CD4-positive, alpha-beta memory T cell (primary cell): ENCODE measurements at regions not wholly inside any gene's neighbourhood (a gene's known extent, or its start where the extent isn't known, plus 50 kb on each side); places are given as distances from the start of the nearest gene placed in this dataset.

Source experiments
- CTCF ChIA-PET: fragments of 350-600 bp; sonication (Branson Sonifier 250); formaldehyde crosslinking; loops from one replicate; lab custom pipeline; 2021; ENCODE audit warnings: inconsistent platforms; ENCODE audit not compliant: partially characterized antibody; lab: Charles Lee
- POLR2A ChIA-PET: fragments of 350-600 bp; sonication (Branson Sonifier 250); formaldehyde crosslinking; loops from one replicate; lab custom pipeline; 2021; ENCODE audit not compliant: partially characterized antibody; lab: Charles Lee
- DNase-seq, 5 donors: peaks; one replicate each; pipeline versions ENCODE4 v3.0.0 to v3.0.0-alpha.2; 2020 to 2022; ENCODE audit warnings: mixed read lengths in 1 of 5
- H3K27ac ChIP-seq: one replicate; pipeline ENCODE4 v1.7.0; 2013; ENCODE audit warnings: low read depth, low read length
- H3K27me3 ChIP-seq: 2 replicates; pipeline ENCODE4 v1.7.0; 2013; ENCODE audit warnings: mild to moderate bottlenecking, low read length, moderate library complexity; ENCODE audit not compliant: insufficient read depth
- H3K36me3 ChIP-seq: 2 replicates; pipeline ENCODE4 v1.7.0; 2013; ENCODE audit warnings: mild to moderate bottlenecking, low read length, moderate library complexity; ENCODE audit not compliant: insufficient read depth
- H3K4me1 ChIP-seq: 2 replicates; pipeline ENCODE4 v1.7.0; 2013; ENCODE audit warnings: mild to moderate bottlenecking, low read length, moderate library complexity; ENCODE audit not compliant: insufficient read depth
- H3K4me3 ChIP-seq, 2 donors: one replicate each; pipeline ENCODE4 v1.7.0; 2013; ENCODE audit warnings: low read length in 2 of 2, mild to moderate bottlenecking in 1 of 2
- H3K9me3 ChIP-seq, 2 donors: one replicate each; pipeline ENCODE4 v1.7.0; 2013; ENCODE audit warnings: low read length in 2 of 2, control low read depth in 1 of 2; ENCODE audit not compliant: control insufficient read depth in 1 of 2
- H3K27ac Mint-ChIP-seq, 7 donors: one replicate each; pipeline ENCODE4 v1.8.0; 2020 to 2021; ENCODE audit warnings: mixed read lengths in 7 of 7, mild to moderate bottlenecking in 6 of 7, inconsistent platforms in 3 of 7, moderate library complexity in 3 of 7
- H3K27me3 Mint-ChIP-seq, 2 donors: one replicate each; pipeline ENCODE4 v1.8.0; 2020 to 2021; ENCODE audit warnings: mixed read lengths in 2 of 2
- H3K36me3 Mint-ChIP-seq, 2 donors: one replicate each; pipeline ENCODE4 v1.8.0; 2020 to 2021; ENCODE audit warnings: mixed read lengths in 2 of 2, inconsistent platforms in 1 of 2, mild to moderate bottlenecking in 1 of 2
- H3K4me1 Mint-ChIP-seq, 4 donors: one replicate each; pipeline ENCODE4 v1.8.0; 2020 to 2021; ENCODE audit warnings: mixed read lengths in 4 of 4, mild to moderate bottlenecking in 1 of 4
- H3K4me3 Mint-ChIP-seq, 8 donors: one replicate each; pipeline ENCODE4 v1.8.0; 2020 to 2021; ENCODE audit warnings: mixed read lengths in 8 of 8, mild to moderate bottlenecking in 7 of 8, moderate library complexity in 6 of 8, inconsistent platforms in 3 of 8
- H3K9me3 Mint-ChIP-seq, 8 donors: one replicate each; pipeline ENCODE4 v1.8.0; 2020 to 2021; ENCODE audit warnings: mixed read lengths in 8 of 8, mild to moderate bottlenecking in 5 of 8, inconsistent platforms in 3 of 8, moderate library complexity in 1 of 8
- intact Hi-C: fragments of 100-400 bp; cut with micrococcal nuclease; formaldehyde crosslinking; loops from one replicate; pipeline ENCODE4 v1.15.1; 2023

GRCh38 chr10:100687143-100688003 lies 58.0 kb upstream of the PAX2 start:
- no peaks in the 10 kb centered on the region for H3K36me3 Mint-ChIP-seq
- DNase-seq: no peak
- H3K27ac Mint-ChIP-seq: no peak overlapping the region
- H3K9me3 Mint-ChIP-seq: peaks cover 0 to 7% (median 0%) of the 10 kb centered on the region in 8 donors
- Histone ChIP-seq H3K27me3 (peaks cover 27% of the 10 kb centered on the region), H3K9me3 (no peaks in the 10 kb centered on the region), H3K36me3 (no peaks in the 10 kb centered on the region), H3K27ac (no peak overlapping the region), H3K4me3 (no peak overlapping the region), H3K4me1 (no peaks in the 10 kb centered on the region)
- H3K27me3 Mint-ChIP-seq: peaks cover 55 to 68% of the 10 kb centered on the region in 2 donors
- POLR2A ChIA-PET: no interaction called here
- H3K4me3 Mint-ChIP-seq: no peak overlapping the region
- CTCF ChIA-PET: no interaction called here
- peaks cover 0 to 7% (median 4%) of the 10 kb centered on the region in 4 donors for H3K4me1 Mint-ChIP-seq
- intact Hi-C loops: no loop called here

GRCh38 chr10:100688201-100688600 lies 57.2 kb upstream of the PAX2 start:
- Mint-ChIP-seq H3K4me1 (peaks cover 0 to 4% (median 2%) of the 10 kb centered on the region in 4 donors), H3K27me3 (peaks cover 47 to 61% of the 10 kb centered on the region in 2 donors), H3K4me3 (no peak overlapping the region), H3K36me3 (no peaks in the 10 kb centered on the region), H3K27ac (no peak overlapping the region), H3K9me3 (peaks cover 0 to 7% (median 0%) of the 10 kb centered on the region in 8 donors)
- Histone ChIP-seq H3K36me3 (no peaks in the 10 kb centered on the region), H3K27ac (no peak overlapping the region), H3K27me3 (peaks cover 20% of the 10 kb centered on the region), H3K9me3 (no peaks in the 10 kb centered on the region), H3K4me3 (no peak overlapping the region), H3K4me1 (no peaks in the 10 kb centered on the region)
- no peak for DNase-seq
- intact Hi-C loops: no loop called here
- CTCF ChIA-PET: no interaction called here
- POLR2A ChIA-PET: no interaction called here

GRCh38 chr10:100693821-100694220 lies 51.6 kb upstream of the PAX2 start:
- H3K27me3 ChIP-seq: peaks cover 5% of the 10 kb centered on the region
- H3K27ac ChIP-seq: no peak overlapping the region
- H3K27me3 Mint-ChIP-seq: peaks cover 19 to 33% of the 10 kb centered on the region in 2 donors
- peaks cover 0 to 6% (median under 1%) of the 10 kb centered on the region in 4 donors for H3K4me1 Mint-ChIP-seq
- H3K36me3 ChIP-seq: no peaks in the 10 kb centered on the region
- ChIA-PET POLR2A (no interaction called here), CTCF (no interaction called here)
- H3K36me3 Mint-ChIP-seq: no peaks in the 10 kb centered on the region
- H3K9me3 Mint-ChIP-seq: no peaks in the 10 kb centered on the region
- H3K4me1 ChIP-seq: no peaks in the 10 kb centered on the region
- H3K27ac Mint-ChIP-seq: no peak overlapping the region
- H3K4me3 Mint-ChIP-seq: no peak overlapping the region
- no peaks in the 10 kb centered on the region for H3K9me3 ChIP-seq
- DNase-seq: no peak
- no peak overlapping the region for H3K4me3 ChIP-seq
- intact Hi-C loops: no loop called here
